GM10266 (cell line): ENCODE measurements at regions not wholly inside any gene's neighbourhood (a gene's known extent, or its start where the extent isn't known, plus 50 kb on each side); places are given as distances from the start of the nearest gene placed in this dataset.

Experiments used
- DNase-seq: peaks from one replicate; pipeline ENCODE4 v3.0.0; 2012; ENCODE audit errors: extremely low spot score
- TF ChIP-seq, protein P1 (sequence below): IDR thresholded peaks from 2 replicates; pipeline ENCODE4 v1.5.1; 2012; ENCODE audit warnings: mild to moderate bottlenecking, low read depth; ENCODE audit not compliant: control insufficient read depth, insufficient read depth; ENCODE audit errors: missing control alignments

DNA sequence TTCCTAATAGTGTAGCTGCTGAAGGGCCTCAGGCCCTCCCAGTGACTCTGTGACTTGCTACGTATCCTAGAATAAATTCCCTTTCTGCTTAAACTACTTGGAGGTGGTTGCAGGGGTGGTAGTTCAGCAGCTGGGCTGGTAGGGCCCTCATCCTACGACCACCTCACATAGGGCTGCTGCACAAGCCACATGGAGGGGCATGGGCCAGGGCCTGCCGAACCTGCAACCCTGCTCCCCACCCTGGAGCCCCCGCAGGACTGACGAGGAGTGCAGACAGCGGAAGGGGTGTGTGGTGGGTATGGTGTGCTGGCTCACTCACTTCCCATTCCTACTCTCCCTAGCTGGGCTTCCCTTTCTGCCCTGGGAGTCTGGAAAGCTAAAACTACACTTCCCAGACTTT, 56.2 kb upstream of the MLN start:
- TF ChIP-seq, protein P1, sequence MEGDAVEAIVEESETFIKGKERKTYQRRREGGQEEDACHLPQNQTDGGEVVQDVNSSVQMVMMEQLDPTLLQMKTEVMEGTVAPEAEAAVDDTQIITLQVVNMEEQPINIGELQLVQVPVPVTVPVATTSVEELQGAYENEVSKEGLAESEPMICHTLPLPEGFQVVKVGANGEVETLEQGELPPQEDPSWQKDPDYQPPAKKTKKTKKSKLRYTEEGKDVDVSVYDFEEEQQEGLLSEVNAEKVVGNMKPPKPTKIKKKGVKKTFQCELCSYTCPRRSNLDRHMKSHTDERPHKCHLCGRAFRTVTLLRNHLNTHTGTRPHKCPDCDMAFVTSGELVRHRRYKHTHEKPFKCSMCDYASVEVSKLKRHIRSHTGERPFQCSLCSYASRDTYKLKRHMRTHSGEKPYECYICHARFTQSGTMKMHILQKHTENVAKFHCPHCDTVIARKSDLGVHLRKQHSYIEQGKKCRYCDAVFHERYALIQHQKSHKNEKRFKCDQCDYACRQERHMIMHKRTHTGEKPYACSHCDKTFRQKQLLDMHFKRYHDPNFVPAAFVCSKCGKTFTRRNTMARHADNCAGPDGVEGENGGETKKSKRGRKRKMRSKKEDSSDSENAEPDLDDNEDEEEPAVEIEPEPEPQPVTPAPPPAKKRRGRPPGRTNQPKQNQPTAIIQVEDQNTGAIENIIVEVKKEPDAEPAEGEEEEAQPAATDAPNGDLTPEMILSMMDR: no peak
- no peak for DNase-seq

DNA sequence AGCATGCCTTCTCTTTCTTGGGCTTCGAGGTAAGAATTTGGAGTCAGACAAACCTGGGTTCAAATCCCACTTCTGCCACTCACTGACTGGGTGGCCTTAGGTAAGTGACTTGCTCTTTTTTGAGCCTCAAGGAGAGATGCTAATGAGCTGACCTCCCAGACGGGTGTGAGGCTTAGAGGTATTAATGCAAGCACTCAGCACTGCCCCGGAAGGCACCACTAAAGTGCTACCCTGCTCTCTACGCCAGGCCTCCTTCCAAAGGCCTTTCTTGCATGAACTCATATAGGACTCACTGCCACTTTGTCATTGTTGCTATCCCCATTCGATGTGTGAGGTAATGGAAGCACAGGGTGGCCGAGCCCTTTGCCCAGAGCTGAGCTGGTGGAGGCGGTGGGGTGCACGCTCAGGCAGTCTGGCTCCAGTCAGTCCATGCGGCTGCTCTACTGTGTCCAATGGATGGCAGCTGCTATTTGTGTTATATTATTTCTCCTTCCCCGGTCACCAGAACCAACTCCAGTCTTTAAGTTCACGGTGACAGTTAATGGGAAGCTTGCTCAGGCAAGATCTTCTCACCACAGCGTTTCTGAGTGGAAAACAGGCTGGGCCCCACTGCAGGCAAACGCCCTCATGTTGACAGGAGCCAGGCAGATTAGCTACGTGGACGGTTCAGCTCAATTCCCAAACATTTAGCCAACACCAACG, 55.2 kb upstream of the MLN start:
- DNase-seq: no peak
- TF ChIP-seq, protein P1: no peak

DNA sequence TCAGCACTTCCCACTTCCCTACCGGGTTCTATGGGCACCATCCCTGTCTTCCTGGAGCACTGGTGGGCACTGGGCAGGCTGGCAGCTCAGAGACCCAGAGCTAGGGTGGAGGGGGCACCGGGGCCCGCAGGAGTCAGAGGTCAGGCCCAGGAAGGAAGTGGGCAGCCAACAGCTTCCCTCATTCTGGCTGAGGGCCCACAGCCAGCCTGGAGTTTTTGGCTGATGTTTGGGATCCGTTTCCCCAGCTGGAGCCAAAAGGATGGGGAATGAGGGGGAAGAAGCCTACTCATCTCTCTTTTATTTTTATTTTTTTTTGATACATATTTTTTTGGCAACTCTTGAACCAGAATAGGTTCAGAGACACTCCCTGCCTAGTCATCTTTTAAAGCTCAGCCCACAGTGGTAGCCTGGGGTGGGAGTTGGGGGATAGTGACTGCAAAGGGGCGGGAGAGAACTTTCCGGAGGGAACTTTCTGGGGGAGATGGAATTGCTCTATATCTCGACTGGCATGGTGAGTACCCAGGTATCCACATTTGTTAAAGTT, 54.2 kb upstream of the MLN start:
- TF ChIP-seq, protein P1: no peak
- DNase-seq: no peak

DNA sequence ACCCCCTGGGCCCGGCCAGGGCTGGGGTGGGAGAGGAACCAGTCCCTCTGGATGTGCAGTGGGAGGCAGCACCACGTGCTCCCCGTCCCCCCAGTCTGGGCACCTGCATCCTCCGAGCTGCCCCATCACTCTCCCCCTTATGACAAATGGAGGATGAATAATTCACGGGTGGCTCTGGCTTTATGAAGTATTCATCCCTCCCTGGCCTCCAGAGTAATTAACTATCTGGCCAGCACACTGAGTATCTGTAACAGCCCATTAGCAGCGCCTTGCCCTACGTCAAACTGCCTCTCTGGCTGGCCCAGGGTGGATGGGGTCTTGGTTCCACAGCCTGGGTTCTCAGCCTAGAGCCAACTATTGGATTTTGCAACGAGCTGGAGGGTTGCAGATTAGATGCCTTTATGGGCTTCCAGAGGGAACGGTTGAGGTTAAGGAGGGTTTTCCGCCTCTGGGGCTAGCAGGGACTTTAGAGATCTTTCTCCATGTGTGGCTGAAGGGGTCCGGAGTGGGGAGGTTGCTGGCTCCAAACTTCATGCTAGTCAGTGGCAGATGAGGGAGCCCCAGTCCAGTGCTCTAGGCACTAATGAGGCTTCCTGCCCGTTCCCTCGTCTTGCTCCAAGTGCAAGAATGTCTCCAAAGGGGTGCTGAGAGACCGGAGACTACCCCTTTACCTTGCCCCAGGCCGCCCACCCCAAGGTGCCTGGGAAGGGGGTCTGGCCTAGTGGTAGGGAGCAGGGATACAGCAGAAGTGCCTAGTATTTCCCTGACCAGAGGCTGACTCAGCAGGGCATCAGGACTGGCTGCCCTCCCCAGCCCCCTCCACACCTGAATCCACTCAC, 53.5 kb upstream of the MLN start:
- TF ChIP-seq, protein P1: no peak
- no peak for DNase-seq

DNA sequence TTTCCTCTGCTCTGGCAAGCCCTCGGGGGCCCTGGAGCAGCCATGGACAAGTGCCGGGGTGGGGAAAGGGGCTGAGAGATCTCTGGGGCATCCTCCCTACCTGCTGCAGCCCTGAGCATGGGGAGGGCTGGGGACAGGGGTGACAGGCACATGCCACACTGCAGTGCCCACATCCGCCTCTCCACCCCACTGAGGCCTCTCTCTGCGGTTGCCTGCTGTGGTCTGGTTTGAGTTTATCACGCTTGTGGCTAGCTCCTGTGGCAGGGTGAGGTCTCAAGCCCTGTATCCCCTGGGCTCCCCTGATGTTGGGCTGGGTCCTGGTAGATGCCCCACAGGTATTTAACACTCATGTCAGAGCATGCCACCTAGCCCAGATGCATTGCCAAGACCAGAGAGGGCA, 52.9 kb upstream of the MLN start:
- TF ChIP-seq, protein P1: no peak
- no peak for DNase-seq

GRCh38 chr6:33856031-33856590, 52.3 kb upstream of the MLN start:
- TF ChIP-seq, protein P1: no peak
- DNase-seq: no peak

DNA sequence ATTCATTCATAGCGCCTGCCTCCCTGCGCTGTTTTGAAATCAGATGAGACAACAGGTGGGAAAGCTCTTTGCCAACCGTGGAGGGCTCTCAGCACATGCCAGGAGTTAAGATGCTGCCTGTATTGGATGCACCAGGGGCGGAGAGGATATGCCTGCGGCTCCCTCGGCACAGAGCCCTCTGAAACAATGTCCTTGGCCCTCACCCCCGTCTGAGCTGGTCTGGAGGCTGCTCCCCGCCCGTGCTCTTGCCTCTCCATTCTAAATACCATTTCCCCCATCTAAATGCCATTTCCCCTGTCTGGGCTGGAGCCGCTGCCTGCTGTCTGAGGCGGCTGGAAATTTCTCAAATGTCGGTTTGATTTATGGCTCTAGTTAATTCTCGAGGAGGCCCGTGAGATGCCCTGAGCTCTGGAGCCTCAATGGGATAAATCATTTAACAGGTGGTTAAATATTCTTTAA, 50.8 kb upstream of the MLN start:
- TF ChIP-seq, protein P1: no peak
- DNase-seq: no peak
